BLaER1 (cell line): ENCODE measurements at regions not wholly inside any gene's neighbourhood (a gene's known extent, or its start where the extent isn't known, plus 50 kb on each side); places are given as distances from the start of the nearest gene placed in this dataset.

ENCODE experiments used
- H3K27ac ChIP-seq: shearing (Covaris generic); formaldehyde crosslinking; 2 replicates; pipeline ENCODE4 v1.8.1; 2022
- H3K27me3 ChIP-seq: shearing (Covaris generic); formaldehyde crosslinking; 2 replicates; pipeline ENCODE4 v1.8.1; 2022
- H3K36me3 ChIP-seq: shearing (Covaris generic); formaldehyde crosslinking; 2 replicates; pipeline ENCODE4 v1.8.1; 2022
- H3K4me1 ChIP-seq: shearing (Covaris generic); formaldehyde crosslinking; 2 replicates; pipeline ENCODE4 v1.8.1; 2022
- H3K4me2 ChIP-seq: shearing (Covaris generic); formaldehyde crosslinking; 2 replicates; pipeline ENCODE4 v1.8.1; 2022
- H3K4me3 ChIP-seq: shearing (Covaris generic); formaldehyde crosslinking; 2 replicates; pipeline ENCODE4 v1.8.1; 2022
- H3K9ac ChIP-seq: shearing (Covaris generic); formaldehyde crosslinking; 2 replicates; pipeline ENCODE4 v1.8.1; 2022
- H3K9me3 ChIP-seq: shearing (Covaris generic); formaldehyde crosslinking; 2 replicates; pipeline ENCODE4 v1.8.1; 2022
- H4K20me1 ChIP-seq: shearing (Covaris generic); formaldehyde crosslinking; 2 replicates; pipeline ENCODE4 v1.8.1; 2022
- Cebpa-rat ChIP-seq: shearing (Covaris generic); IDR thresholded peaks from 2 replicates; pipeline ENCODE4 v1.8.1; 2022

DNA sequence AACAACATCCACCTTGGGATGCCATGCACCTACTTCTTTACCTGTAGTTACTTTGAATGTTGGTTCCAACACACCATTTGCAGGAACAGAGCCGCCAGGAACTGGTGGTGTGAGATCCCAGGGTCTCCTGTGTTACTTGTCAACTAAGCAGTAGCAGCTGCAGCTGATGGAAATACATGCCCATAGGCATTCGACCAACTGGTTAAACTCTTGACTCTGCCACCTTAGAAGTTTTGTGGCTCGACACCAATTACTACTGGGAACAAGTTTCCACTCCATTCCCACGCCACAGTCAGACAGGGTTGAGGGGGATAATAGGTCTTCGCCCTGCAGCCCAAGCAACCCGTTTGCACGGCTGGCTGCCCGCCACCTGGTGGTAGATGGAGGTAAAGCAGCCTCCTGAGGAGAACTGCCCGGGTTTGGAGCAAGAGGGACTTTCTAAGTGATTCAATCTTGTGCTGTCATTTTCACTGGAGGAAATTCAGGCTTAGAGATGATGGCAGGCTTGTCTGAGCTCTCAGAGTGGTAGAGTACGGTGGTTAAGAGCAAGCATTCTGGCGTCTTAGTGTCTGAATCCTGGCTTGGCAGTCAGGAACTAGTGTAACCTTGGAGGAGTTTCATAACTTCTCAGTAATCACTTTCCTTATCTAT is 119.1 kb upstream of the TRIM2 start:
- Histone ChIP-seq H3K4me2 (no peak overlapping the region), H3K9me3 (no peaks in the 10 kb centered on the region), H3K4me3 (no peak overlapping the region), H3K36me3 (no peaks in the 10 kb centered on the region), H3K27ac (no peak overlapping the region), H4K20me1 (no peaks in the 10 kb centered on the region), H3K27me3 (no peaks in the 10 kb centered on the region), H3K4me1 (peaks cover 49% of the 10 kb centered on the region), H3K9ac (no peak overlapping the region)
- TF ChIP-seq Cebpa-rat, result no peak

DNA sequence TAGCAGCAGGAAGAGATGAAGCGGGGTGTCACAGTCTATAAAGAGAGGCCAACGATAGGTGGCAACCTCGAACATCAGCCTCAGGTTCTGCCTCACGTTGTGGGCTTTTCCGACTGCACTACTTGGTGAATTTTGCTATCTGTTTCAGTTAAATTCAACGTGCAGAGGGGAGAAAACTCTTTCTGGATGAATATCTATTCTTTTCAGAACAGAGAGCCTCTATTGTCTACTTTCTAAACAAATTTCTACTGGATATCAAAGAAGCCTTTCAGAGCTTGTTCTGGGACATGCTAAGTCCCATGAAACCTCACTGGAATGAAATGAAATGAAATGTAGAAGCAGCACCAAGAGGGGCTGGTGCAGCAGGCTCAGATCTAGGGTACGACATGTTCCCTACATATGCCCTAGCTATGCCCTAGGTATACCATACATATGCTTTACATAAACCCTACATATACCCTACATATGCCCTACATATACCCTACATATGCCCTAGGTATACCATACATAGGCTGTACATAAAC is 116.5 kb upstream of the TRIM2 start:
- Histone ChIP-seq H3K27ac (no peak overlapping the region), H3K36me3 (no peaks in the 10 kb centered on the region), H4K20me1 (no peaks in the 10 kb centered on the region), H3K27me3 (no peaks in the 10 kb centered on the region), H3K4me3 (no peak overlapping the region), H3K9ac (no peak overlapping the region), H3K4me2 (no peak overlapping the region), H3K9me3 (no peaks in the 10 kb centered on the region), H3K4me1 (peaks cover 22% of the 10 kb centered on the region)
- no peak for TF ChIP-seq Cebpa-rat

DNA sequence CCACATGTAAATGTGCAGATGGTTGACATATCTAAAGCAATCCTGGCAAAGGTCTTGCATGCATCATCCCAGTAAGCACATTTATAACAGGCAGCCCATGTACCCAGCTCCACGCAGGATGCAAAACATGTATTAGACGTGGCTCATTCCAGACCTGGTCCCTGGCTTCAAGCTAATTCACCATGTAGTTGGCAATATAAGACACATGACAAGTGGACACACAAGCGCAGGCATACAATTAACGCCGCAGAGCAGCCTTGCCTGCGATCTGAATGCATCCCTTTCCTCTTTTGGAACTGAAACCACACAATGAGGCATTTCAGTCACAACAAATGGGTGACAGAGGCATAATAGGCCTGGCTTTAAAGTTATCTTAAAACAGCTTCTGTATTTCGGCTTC is 114.5 kb upstream of the TRIM2 start:
- TF ChIP-seq Cebpa-rat, result no peak
- no peak overlapping the region for H3K4me2 ChIP-seq
- H3K9ac ChIP-seq, result no peak overlapping the region
- no peaks in the 10 kb centered on the region for H3K27me3 ChIP-seq
- H3K27ac ChIP-seq, result no peak overlapping the region
- no peaks in the 10 kb centered on the region for H3K9me3 ChIP-seq
- H3K36me3 ChIP-seq, result no peaks in the 10 kb centered on the region
- no peaks in the 10 kb centered on the region for H4K20me1 ChIP-seq
- no peak overlapping the region for H3K4me3 ChIP-seq
- H3K4me1 ChIP-seq, result peaks cover 4% of the 10 kb centered on the region; the same call in 1 of the 2 replicates

DNA sequence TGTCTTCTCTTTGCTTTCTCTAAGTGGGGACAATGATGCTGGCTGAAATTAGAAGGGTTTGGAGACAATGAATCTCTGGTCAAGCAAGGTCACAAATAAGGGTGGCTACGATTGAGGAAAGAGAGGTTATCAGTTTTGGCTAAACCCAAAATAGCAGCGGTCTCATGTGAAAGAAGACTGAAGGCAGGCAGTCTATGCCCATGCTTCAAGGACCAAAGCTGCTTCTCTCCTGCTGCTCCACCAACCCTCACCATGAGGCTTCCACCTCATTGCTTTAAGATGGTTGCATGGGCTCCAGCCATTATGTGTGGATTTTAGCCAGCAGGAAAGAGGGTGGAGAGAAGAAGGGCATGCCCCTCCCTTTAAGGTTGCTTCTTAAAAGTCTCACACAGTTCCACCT is 114.1 kb upstream of the TRIM2 start:
- TF ChIP-seq Cebpa-rat, result no peak

DNA sequence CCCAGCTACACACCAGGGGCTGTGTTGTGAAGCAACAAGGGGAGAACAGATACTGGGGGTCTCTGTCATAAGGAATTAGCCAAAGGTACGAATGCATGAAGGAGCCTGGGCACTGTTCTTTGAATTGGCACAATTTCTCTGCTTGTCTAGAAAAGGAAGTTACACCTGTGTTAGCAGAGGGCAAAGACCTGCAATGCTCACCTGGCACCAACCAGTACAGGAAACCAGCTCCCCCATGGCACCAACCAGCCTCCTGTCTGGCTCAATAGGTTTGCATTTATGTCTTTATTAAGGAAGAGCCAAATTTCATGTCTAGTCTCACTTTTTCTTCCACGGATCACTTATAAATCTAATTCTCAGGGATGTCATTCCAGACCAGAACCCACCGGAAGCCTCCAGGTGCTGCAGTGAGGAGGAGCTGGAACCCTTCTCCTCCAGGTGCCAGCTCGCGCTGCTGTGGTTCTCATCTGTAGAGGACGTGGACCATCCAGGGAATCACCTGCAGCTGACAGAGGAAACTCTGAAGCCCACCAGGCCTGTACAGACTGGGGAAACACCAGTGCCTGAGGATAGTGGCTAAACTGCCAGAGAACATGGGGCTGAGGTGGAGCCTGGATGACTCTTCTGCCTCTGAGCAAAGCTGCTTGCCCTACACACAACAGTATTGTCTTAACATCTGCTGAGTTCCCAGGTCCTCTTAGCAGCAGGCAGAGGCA is 113.4 kb upstream of the TRIM2 start:
- no peak for TF ChIP-seq Cebpa-rat
- no peaks in the 10 kb centered on the region for H4K20me1 ChIP-seq
- H3K9ac ChIP-seq, result no peak overlapping the region
- H3K4me3 ChIP-seq, result no peak overlapping the region
- no peak overlapping the region for H3K27ac ChIP-seq
- H3K4me2 ChIP-seq, result no peak overlapping the region
- no peaks in the 10 kb centered on the region for H3K4me1 ChIP-seq
- no peaks in the 10 kb centered on the region for H3K9me3 ChIP-seq
- no peaks in the 10 kb centered on the region for H3K27me3 ChIP-seq
- no peaks in the 10 kb centered on the region for H3K36me3 ChIP-seq

More for the DNA sequence above, 114.1 kb upstream of the TRIM2 start:
- no peaks in the 10 kb centered on the region for H3K36me3 ChIP-seq
- H4K20me1 ChIP-seq, result no peaks in the 10 kb centered on the region
- no peak overlapping the region for H3K27ac ChIP-seq
- no peak overlapping the region for H3K4me2 ChIP-seq
- H3K9ac ChIP-seq, result no peak overlapping the region
- no peaks in the 10 kb centered on the region for H3K9me3 ChIP-seq
- no peaks in the 10 kb centered on the region for H3K4me1 ChIP-seq
- no peak overlapping the region for H3K4me3 ChIP-seq
- H3K27me3 ChIP-seq, result no peaks in the 10 kb centered on the region

DNA sequence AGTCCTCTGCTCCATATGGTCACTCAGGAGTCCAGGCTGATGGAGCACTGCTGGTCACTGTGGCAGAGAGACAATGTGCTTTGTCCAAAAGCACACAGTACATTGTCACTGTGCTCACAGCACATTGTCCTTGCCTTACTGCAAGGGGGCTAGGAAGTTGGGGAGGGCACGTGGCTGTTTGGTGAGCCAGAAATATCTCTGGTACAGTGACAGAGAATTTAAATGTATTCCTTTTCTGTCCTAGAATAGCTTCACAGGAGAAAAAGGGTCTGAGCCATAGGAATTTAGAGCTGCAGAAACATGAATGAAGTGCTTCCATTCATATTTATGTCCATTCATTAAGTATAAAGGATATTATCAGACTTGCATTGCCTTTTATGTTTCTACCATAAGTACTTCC is 110.8 kb upstream of the TRIM2 start:
- no peaks in the 10 kb centered on the region for H4K20me1 ChIP-seq
- H3K4me1 ChIP-seq, result no peaks in the 10 kb centered on the region
- H3K4me2 ChIP-seq, result no peak overlapping the region
- TF ChIP-seq Cebpa-rat, result no peak
- H3K27ac ChIP-seq, result no peak overlapping the region
- H3K9ac ChIP-seq, result no peak overlapping the region
- no peak overlapping the region for H3K4me3 ChIP-seq
- no peaks in the 10 kb centered on the region for H3K36me3 ChIP-seq
- no peaks in the 10 kb centered on the region for H3K27me3 ChIP-seq
- H3K9me3 ChIP-seq, result no peaks in the 10 kb centered on the region

DNA sequence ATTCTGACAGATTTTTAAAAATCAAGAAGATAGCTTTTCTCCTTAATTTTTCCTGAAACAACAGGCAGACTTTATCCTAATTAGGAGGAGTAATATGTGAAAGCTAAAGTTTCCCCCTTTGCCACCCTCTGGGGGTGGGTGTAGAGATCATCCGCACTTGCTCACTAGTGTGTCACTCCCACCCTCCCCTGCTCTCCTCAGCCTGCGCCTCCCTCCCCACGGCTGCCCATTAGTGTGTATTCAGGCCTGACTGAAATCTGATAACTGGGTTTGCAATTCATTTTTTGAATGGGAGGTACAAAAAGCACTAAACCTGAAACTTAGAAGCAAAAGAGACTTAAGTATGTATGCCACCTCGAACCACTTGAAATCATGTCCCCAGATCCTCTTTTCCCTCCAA is 110.4 kb upstream of the TRIM2 start:
- no peak overlapping the region for H3K9ac ChIP-seq
- H3K9me3 ChIP-seq, result no peaks in the 10 kb centered on the region
- no peak overlapping the region for H3K4me3 ChIP-seq
- no peaks in the 10 kb centered on the region for H3K4me1 ChIP-seq
- H4K20me1 ChIP-seq, result no peaks in the 10 kb centered on the region
- no peak overlapping the region for H3K27ac ChIP-seq
- no peaks in the 10 kb centered on the region for H3K27me3 ChIP-seq
- no peak for TF ChIP-seq Cebpa-rat
- no peak overlapping the region for H3K4me2 ChIP-seq
- no peaks in the 10 kb centered on the region for H3K36me3 ChIP-seq

DNA sequence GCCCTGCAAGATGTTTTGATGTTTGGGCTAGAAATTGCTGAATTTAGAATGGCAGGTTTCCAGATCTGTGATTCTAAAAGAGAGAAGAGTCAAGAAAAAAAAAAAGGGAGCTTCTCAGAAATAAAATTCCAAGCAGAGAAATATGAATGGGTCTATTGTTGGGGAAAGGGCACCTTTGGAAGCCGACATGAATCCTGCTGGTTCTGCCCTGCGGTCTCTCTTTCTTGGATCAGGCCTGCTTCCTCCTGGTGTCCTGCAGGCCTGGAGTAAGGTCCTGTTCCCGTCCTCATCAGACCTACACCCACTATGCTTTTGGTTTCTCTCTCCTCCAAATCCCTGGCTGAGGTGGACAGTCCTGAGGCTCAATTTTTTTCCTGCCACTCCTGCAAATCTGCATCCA is 109.8 kb upstream of the TRIM2 start:
- Histone ChIP-seq H3K4me2 (no peak overlapping the region), H3K9me3 (no peaks in the 10 kb centered on the region), H3K9ac (no peak overlapping the region), H3K27me3 (no peaks in the 10 kb centered on the region), H3K4me1 (no peaks in the 10 kb centered on the region), H3K4me3 (no peak overlapping the region), H3K36me3 (no peaks in the 10 kb centered on the region), H4K20me1 (no peaks in the 10 kb centered on the region), H3K27ac (no peak overlapping the region)
- no peak for TF ChIP-seq Cebpa-rat

DNA sequence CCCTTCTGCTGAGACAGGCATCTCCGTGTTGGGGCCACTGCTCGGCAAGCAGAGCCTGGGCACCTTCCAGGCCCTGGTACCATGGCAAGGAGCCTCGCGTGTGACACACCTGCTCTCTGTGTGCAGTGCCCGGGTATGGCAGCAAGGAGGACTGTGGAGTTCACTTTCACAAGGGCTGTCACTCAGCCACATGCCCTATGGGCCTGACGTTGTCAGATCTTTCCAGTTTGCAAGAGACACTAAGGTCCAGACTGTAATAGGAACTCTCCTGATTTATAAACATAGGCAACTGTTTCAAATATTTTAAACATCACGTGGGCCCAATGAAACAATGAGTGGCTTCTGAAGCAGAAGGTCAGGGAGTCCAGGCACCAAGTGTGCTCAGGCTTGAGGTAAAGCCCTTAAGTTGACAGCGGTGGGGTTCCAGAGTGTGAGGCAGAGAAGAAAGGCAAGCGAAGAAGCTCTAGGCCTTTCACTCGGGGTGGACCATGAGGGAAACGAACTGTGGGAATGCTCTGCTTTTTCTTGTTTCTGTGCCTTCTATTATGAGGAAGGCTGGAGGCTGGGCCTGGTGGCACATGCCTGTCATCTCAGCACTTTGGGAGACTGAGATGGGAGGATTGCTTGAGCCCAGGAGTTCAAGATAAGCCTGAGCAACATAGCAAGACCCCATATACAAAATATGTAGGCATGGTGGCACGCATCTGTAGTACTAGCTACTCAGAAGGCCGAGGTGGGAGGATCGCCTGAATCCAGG is 108.6 kb upstream of the TRIM2 start:
- Histone ChIP-seq H3K27me3 (no peaks in the 10 kb centered on the region), H4K20me1 (no peaks in the 10 kb centered on the region), H3K4me1 (no peaks in the 10 kb centered on the region), H3K4me3 (no peak overlapping the region), H3K9me3 (no peaks in the 10 kb centered on the region), H3K4me2 (no peak overlapping the region), H3K36me3 (no peaks in the 10 kb centered on the region), H3K27ac (no peak overlapping the region), H3K9ac (no peak overlapping the region)
- TF ChIP-seq Cebpa-rat, result no peak

DNA sequence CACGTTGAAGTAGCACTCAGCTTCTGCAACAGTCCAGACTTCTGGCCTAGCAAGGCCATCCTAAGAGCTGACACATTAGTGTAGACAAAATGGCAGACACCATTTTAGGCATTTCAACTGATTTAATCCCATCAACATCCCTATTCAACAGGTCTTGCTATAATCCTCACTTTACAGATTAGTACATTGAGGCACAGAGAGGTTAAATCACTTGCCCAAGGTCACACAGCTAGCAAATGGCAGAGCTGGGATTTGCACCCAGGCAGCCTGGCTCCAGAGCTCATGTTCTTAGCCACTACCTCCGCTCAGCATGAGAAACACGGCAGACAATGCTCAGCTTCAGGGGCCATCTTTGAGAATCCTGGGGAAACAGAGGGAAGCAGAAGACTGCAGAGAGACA is 107.9 kb upstream of the TRIM2 start:
- H3K27me3 ChIP-seq, result no peaks in the 10 kb centered on the region
- TF ChIP-seq Cebpa-rat, result no peak
- H3K4me3 ChIP-seq, result no peak overlapping the region
- H3K27ac ChIP-seq, result no peak overlapping the region
- H3K36me3 ChIP-seq, result no peaks in the 10 kb centered on the region
- H3K9ac ChIP-seq, result no peak overlapping the region
- no peak overlapping the region for H3K4me2 ChIP-seq
- no peaks in the 10 kb centered on the region for H3K4me1 ChIP-seq
- no peaks in the 10 kb centered on the region for H4K20me1 ChIP-seq
- no peaks in the 10 kb centered on the region for H3K9me3 ChIP-seq
